Activated CD4-positive, alpha-beta T cell treated with anti-CD3 and anti-CD28 coated beads, Interleukin-2, amount 10 ng/mL, durations not matched to agents 24 days and 14 days (primary cell): ENCODE measurements at regions not wholly inside any gene's neighbourhood (a gene's known extent, or its start where the extent isn't known, plus 50 kb on each side); places are given as distances from the start of the nearest gene placed in this dataset.

Experiments used
- DNase-seq: peaks from one replicate; pipeline ENCODE4 v3.0.0; 2022
- H3K27ac Mint-ChIP-seq: one replicate; pipeline ENCODE4 v1.8.0; 2022; ENCODE audit warnings: mild to moderate bottlenecking, mixed read lengths
- H3K27me3 Mint-ChIP-seq: one replicate; pipeline ENCODE4 v1.8.0; 2022; ENCODE audit warnings: mixed read lengths
- H3K36me3 Mint-ChIP-seq: one replicate; pipeline ENCODE4 v1.8.0; 2022; ENCODE audit warnings: low read depth, mild to moderate bottlenecking, mixed read lengths
- H3K4me1 Mint-ChIP-seq: one replicate; pipeline ENCODE4 v1.8.0; 2021; ENCODE audit warnings: mixed read lengths
- H3K4me3 Mint-ChIP-seq: one replicate; pipeline ENCODE4 v1.8.0; 2022; ENCODE audit warnings: mild to moderate bottlenecking, moderate library complexity, mixed read lengths
- H3K9me3 Mint-ChIP-seq: one replicate; pipeline ENCODE4 v1.8.0; 2021; ENCODE audit warnings: mixed read lengths
- intact Hi-C: fragments of 100-400 bp; cut with micrococcal nuclease; formaldehyde crosslinking; loops from one replicate; pipeline ENCODE4 v1.15.1; 2023

- H3K4me1 Mint-ChIP-seq, result no peaks in the 10 kb centered on the region
- H3K27me3 Mint-ChIP-seq, result no peaks in the 10 kb centered on the region
- DNase-seq, result no peak
- no peak overlapping the region for H3K4me3 Mint-ChIP-seq
- no peak overlapping the region for H3K27ac Mint-ChIP-seq
- intact Hi-C loops, result no loop called here
- no peaks in the 10 kb centered on the region for H3K36me3 Mint-ChIP-seq
- peaks cover 3% of the 10 kb centered on the region for H3K9me3 Mint-ChIP-seq
Observed at GRCh38 chr6:85041376-85041775, 277.0 kb upstream of the TBX18 start.

- H3K9me3 Mint-ChIP-seq, result peaks cover 12% of the 10 kb centered on the region
- no peak overlapping the region for H3K4me3 Mint-ChIP-seq
- H3K36me3 Mint-ChIP-seq, result no peaks in the 10 kb centered on the region
- H3K27ac Mint-ChIP-seq, result no peak overlapping the region
- DNase-seq, result no peak
- H3K4me1 Mint-ChIP-seq, result no peaks in the 10 kb centered on the region
- no peaks in the 10 kb centered on the region for H3K27me3 Mint-ChIP-seq
- intact Hi-C loops, result no loop called here
Observed at GRCh38 chr6:85037221-85037620, 272.8 kb upstream of the TBX18 start.

- no peaks in the 10 kb centered on the region for H3K36me3 Mint-ChIP-seq
- no peaks in the 10 kb centered on the region for H3K4me1 Mint-ChIP-seq
- H3K27ac Mint-ChIP-seq, result no peak overlapping the region
- DNase-seq, result no peak
- intact Hi-C loops, result no loop called here
- H3K27me3 Mint-ChIP-seq, result no peaks in the 10 kb centered on the region
- no peak overlapping the region for H3K4me3 Mint-ChIP-seq
- peaks cover 12% of the 10 kb centered on the region for H3K9me3 Mint-ChIP-seq
Observed at GRCh38 chr6:85035766-85036165, 271.4 kb upstream of the TBX18 start.

- no peaks in the 10 kb centered on the region for H3K36me3 Mint-ChIP-seq
- no peak overlapping the region for H3K4me3 Mint-ChIP-seq
- no peak for DNase-seq
- H3K9me3 Mint-ChIP-seq, result peaks cover 12% of the 10 kb centered on the region
- no peak overlapping the region for H3K27ac Mint-ChIP-seq
- intact Hi-C loops, result no loop called here
- H3K27me3 Mint-ChIP-seq, result no peaks in the 10 kb centered on the region
- no peaks in the 10 kb centered on the region for H3K4me1 Mint-ChIP-seq
Observed at GRCh38 chr6:85033547-85033946, 269.1 kb upstream of the TBX18 start.

GRCh38 chr6:85026021-85026420 is 261.6 kb upstream of the TBX18 start:
- H3K9me3 Mint-ChIP-seq, result no peaks in the 10 kb centered on the region
- H3K27ac Mint-ChIP-seq, result no peak overlapping the region
- H3K4me1 Mint-ChIP-seq, result no peaks in the 10 kb centered on the region
- no peaks in the 10 kb centered on the region for H3K27me3 Mint-ChIP-seq
- intact Hi-C loops, result no loop called here
- no peak overlapping the region for H3K4me3 Mint-ChIP-seq
- H3K36me3 Mint-ChIP-seq, result no peaks in the 10 kb centered on the region
- no peak for DNase-seq

GRCh38 chr6:85023721-85024120 is 259.3 kb upstream of the TBX18 start:
- no peak overlapping the region for H3K4me3 Mint-ChIP-seq
- H3K27me3 Mint-ChIP-seq, result no peaks in the 10 kb centered on the region
- H3K27ac Mint-ChIP-seq, result no peak overlapping the region
- intact Hi-C loops, result no loop called here
- H3K9me3 Mint-ChIP-seq, result no peaks in the 10 kb centered on the region
- no peaks in the 10 kb centered on the region for H3K4me1 Mint-ChIP-seq
- no peaks in the 10 kb centered on the region for H3K36me3 Mint-ChIP-seq
- DNase-seq, result no peak

GRCh38 chr6:85017352-85017751 is 253.0 kb upstream of the TBX18 start:
- Mint-ChIP-seq H3K27me3 (no peaks in the 10 kb centered on the region), H3K9me3 (no peaks in the 10 kb centered on the region), H3K4me3 (no peak overlapping the region), H3K27ac (no peak overlapping the region), H3K4me1 (no peaks in the 10 kb centered on the region), H3K36me3 (no peaks in the 10 kb centered on the region)
- no peak for DNase-seq
- intact Hi-C loops, result no loop called here

- no peak overlapping the region for H3K27ac Mint-ChIP-seq
- H3K4me3 Mint-ChIP-seq, result no peak overlapping the region
- no peaks in the 10 kb centered on the region for H3K4me1 Mint-ChIP-seq
- intact Hi-C loops, result no loop called here
- no peaks in the 10 kb centered on the region for H3K9me3 Mint-ChIP-seq
- H3K27me3 Mint-ChIP-seq, result no peaks in the 10 kb centered on the region
- DNase-seq, result no peak
- H3K36me3 Mint-ChIP-seq, result no peaks in the 10 kb centered on the region
Observed at GRCh38 chr6:85016726-85017125, 252.3 kb upstream of the TBX18 start.

GRCh38 chr6:85015396-85015990 is 251.1 kb upstream of the TBX18 start:
- no peak for DNase-seq
- intact Hi-C loops, result no loop called here

GRCh38 chr6:85010865-85011264 is 246.5 kb upstream of the TBX18 start:
- DNase-seq, result no peak
- Mint-ChIP-seq H3K36me3 (no peaks in the 10 kb centered on the region), H3K27me3 (no peaks in the 10 kb centered on the region), H3K4me1 (no peaks in the 10 kb centered on the region), H3K9me3 (no peaks in the 10 kb centered on the region), H3K4me3 (no peak overlapping the region), H3K27ac (no peak overlapping the region)
- intact Hi-C loops, result no loop called here

More at GRCh38 chr6:85015396-85015990, 251.1 kb upstream of the TBX18 start:
- Mint-ChIP-seq H3K36me3 (no peaks in the 10 kb centered on the region), H3K9me3 (no peaks in the 10 kb centered on the region), H3K27me3 (no peaks in the 10 kb centered on the region), H3K4me3 (no peak overlapping the region), H3K27ac (no peak overlapping the region), H3K4me1 (no peaks in the 10 kb centered on the region)

- H3K4me3 Mint-ChIP-seq, result no peak overlapping the region
- no peaks in the 10 kb centered on the region for H3K36me3 Mint-ChIP-seq
- H3K4me1 Mint-ChIP-seq, result no peaks in the 10 kb centered on the region
- no peak for DNase-seq
- H3K27ac Mint-ChIP-seq, result no peak overlapping the region
- H3K27me3 Mint-ChIP-seq, result no peaks in the 10 kb centered on the region
- H3K9me3 Mint-ChIP-seq, result no peaks in the 10 kb centered on the region
- intact Hi-C loops, result no loop called here
Observed at GRCh38 chr6:85008296-85009009, 244.1 kb upstream of the TBX18 start.

- Mint-ChIP-seq H3K4me3 (no peak overlapping the region), H3K4me1 (no peaks in the 10 kb centered on the region), H3K36me3 (no peaks in the 10 kb centered on the region), H3K27ac (no peak overlapping the region), H3K9me3 (no peaks in the 10 kb centered on the region), H3K27me3 (no peaks in the 10 kb centered on the region)
- intact Hi-C loops, result no loop called here
- no peak for DNase-seq
Observed at GRCh38 chr6:85006362-85006761, 242.0 kb upstream of the TBX18 start.

- no peak overlapping the region for H3K27ac Mint-ChIP-seq
- H3K4me1 Mint-ChIP-seq, result no peaks in the 10 kb centered on the region
- no peaks in the 10 kb centered on the region for H3K27me3 Mint-ChIP-seq
- intact Hi-C loops, result no loop called here
- H3K36me3 Mint-ChIP-seq, result no peaks in the 10 kb centered on the region
- H3K9me3 Mint-ChIP-seq, result no peaks in the 10 kb centered on the region
- no peak overlapping the region for H3K4me3 Mint-ChIP-seq
- DNase-seq, result no peak
Observed at GRCh38 chr6:85005494-85005893, 241.1 kb upstream of the TBX18 start.

GRCh38 chr6:85004361-85004995 is 240.1 kb upstream of the TBX18 start:
- Mint-ChIP-seq H3K27ac (no peak overlapping the region), H3K27me3 (no peaks in the 10 kb centered on the region), H3K4me3 (no peak overlapping the region), H3K9me3 (no peaks in the 10 kb centered on the region), H3K4me1 (no peaks in the 10 kb centered on the region), H3K36me3 (no peaks in the 10 kb centered on the region)
- intact Hi-C loops, result no loop called here
- no peak for DNase-seq
